Keratinocyte (primary cell): ENCODE measurements at regions not wholly inside any gene's neighbourhood (a gene's known extent, or its start where the extent isn't known, plus 50 kb on each side); places are given as distances from the start of the nearest gene placed in this dataset.

Source experiments
- CTCF ChIP-seq, 3 experiments: IDR thresholded peaks in 1 of 3; conservative IDR thresholded peaks in 1 of 3; optimal IDR thresholded peaks in 1 of 3; 2 replicates in 2 of 3; 3 replicates in 1 of 3; pipeline versions ENCODE3 to v1.5.1; 2011; ENCODE audit warnings: low read length in 3 of 3, mild to moderate bottlenecking in 3 of 3, moderate library complexity in 2 of 3, control low read depth in 1 of 3, inconsistent platforms in 1 of 3; ENCODE audit not compliant: insufficient read depth in 2 of 3; ENCODE audit errors: extremely low read depth in 1 of 3
- EZH2 ChIP-seq: IDR thresholded peaks from one replicate; pipeline ENCODE4 v1.6.1; 2012; ENCODE audit warnings: inconsistent platforms, mild to moderate bottlenecking, low read length, moderate library complexity

- no peak for TF ChIP-seq CTCF (optimal IDR thresholded peaks at IDR 0.05 in 1 of 3, IDR thresholded peaks at IDR 0.05 in 1 of 3, conservative IDR thresholded peaks at IDR 0.05 in 1 of 3; ENCODE audit: extremely low read depth in 1 of 3, insufficient read depth in 2 of 3, low read length in 3 of 3)
- no peak for TF ChIP-seq EZH2
These were observed 241.7 kb upstream of the NR4A3 start for GRCh38 chr9:99579964-99580363.
